Fibroblast of mammary gland (primary cell): ENCODE measurements at regions not wholly inside any gene's neighbourhood (a gene's known extent, or its start where the extent isn't known, plus 50 kb on each side); places are given as distances from the start of the nearest gene placed in this dataset.

Experiments
- DNase-seq: peaks from one replicate; pipeline ENCODE4 v3.0.0-alpha.2; 2010; ENCODE audit warnings: low read depth
- H3K4me3 ChIP-seq: 2 replicates; pipeline ENCODE4 v1.5.1; 2011; ENCODE audit warnings: low read depth, mild to moderate bottlenecking, low read length, moderate library complexity; ENCODE audit not compliant: control insufficient read depth
- TF ChIP-seq, protein P1 (sequence below): conservative IDR thresholded peaks from 2 replicates; pipeline ENCODE4 v1.5.1; 2011; ENCODE audit warnings: low read depth, low read length, inconsistent platforms; ENCODE audit not compliant: control insufficient read depth, insufficient read depth

DNA sequence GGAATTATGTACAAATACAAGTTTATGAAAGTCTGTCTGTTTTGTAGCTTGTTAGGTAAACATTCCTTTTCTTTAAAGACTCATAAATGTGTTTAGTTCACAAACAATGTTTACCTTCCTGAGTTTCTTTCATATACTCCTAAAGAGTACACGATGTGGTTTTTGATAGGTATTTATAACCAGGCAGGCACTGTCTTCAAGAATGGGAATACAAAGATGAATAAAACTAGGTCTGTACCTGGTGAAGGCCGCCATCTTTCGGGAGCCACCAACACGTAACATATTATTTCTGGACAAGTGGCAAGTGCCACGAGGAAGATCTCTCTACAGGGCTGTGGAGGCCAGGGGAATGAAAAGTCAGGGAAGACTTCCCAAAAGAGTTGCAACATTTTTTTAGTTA, 144.6 kb upstream of the RASSF8 start:
- TF ChIP-seq, protein P1, sequence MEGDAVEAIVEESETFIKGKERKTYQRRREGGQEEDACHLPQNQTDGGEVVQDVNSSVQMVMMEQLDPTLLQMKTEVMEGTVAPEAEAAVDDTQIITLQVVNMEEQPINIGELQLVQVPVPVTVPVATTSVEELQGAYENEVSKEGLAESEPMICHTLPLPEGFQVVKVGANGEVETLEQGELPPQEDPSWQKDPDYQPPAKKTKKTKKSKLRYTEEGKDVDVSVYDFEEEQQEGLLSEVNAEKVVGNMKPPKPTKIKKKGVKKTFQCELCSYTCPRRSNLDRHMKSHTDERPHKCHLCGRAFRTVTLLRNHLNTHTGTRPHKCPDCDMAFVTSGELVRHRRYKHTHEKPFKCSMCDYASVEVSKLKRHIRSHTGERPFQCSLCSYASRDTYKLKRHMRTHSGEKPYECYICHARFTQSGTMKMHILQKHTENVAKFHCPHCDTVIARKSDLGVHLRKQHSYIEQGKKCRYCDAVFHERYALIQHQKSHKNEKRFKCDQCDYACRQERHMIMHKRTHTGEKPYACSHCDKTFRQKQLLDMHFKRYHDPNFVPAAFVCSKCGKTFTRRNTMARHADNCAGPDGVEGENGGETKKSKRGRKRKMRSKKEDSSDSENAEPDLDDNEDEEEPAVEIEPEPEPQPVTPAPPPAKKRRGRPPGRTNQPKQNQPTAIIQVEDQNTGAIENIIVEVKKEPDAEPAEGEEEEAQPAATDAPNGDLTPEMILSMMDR = no peak
- DNase-seq = no peak
- no peak overlapping the region for H3K4me3 ChIP-seq

DNA sequence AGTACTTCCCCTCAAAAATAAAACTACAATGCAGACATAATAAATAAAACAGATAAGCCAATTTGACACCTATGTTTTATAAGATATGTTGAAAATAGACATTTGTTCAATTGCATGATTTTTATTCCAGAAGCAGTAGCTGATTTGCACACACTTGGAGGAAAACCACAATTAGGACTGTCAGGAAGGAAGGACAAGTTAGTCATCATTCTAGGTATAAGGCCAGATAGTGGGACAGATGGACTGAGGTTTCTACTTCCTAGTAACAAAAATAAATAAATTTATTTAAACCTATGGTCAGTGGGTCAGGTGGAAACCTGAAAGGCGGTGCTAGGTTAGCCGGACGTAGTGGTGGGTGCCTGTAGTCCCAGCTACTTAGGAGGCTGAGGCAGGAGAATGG, 141.8 kb upstream of the RASSF8 start:
- TF ChIP-seq, protein P1 = no peak
- DNase-seq = peak; percentile 53
- H3K4me3 ChIP-seq = no peak overlapping the region

DNA sequence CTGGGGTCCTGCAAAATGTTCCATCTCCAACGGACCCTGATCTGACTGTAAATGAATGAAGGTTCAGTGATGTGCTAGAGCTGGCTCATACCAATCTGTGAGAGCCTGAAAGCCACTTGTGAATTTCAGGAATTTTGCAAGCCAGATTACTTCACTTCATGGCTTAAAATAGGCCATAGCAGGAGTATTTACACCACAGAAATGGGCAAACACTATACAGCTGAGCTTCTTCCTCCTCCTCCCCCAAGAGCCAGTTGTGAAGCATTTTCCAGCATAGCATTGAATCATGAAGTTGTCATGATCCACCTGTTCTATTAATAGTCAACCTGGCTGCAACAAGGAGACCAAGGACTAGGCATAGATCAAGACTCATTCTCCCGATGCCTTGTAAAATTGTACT, 141.3 kb upstream of the RASSF8 start:
- no peak for DNase-seq
- TF ChIP-seq, protein P1 = no peak
- H3K4me3 ChIP-seq = no peak overlapping the region

DNA sequence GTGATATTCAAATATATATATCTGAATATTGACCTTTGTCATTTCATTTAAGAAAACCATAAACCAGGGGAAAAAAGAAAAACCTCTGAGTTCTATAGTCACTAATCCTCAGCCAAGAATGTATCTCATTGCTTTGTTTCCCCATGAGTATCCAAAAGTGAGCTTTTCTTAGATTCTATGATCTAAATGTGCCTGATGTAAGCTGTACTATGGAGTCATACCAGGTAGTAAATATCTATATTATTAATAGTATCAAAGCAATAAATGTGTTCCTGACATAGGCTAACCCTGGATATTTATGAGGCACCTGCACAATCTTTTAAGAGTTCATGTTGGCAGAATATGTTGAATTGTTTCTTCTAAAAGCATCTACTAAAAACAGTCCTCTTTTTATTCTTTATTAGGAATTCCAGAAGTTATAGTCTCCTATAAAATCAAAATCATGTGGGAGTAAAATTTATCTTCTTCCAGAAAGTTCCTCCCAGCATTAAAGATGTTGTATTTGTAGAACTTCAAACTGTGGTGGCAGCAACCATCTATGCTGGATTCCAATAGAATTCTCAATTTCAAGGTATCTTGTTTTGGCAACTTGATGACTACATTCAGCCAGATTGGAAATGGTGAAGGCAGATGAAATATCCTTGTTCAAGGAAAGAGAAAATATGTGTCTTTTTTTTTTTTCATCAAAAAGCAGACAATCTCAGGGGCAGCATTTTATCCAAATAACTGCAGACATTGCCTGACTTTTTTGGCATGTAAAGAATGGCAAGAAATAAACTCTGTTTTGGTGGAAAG, 139.7 kb upstream of the RASSF8 start:
- TF ChIP-seq, protein P1 = no peak
- no peak for DNase-seq
- H3K4me3 ChIP-seq = no peak overlapping the region

DNA sequence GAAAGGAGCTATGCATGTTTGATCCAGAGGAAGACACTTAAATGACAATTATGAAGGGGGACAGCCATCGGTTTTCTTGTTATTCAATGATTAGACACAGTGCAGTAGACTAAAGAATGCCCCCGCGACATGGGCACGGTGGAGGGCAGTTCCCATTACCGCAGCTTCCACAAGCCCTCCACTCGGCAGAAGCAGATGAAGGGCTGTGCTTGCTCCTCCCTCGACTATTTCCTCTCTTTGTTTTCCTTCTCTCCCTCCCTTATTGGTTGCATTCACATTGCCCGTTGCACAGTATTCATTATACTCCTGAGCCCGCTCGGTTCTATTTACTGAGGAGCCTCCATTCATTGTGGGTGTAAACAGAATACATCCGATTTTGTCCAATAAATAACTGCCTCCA, 138.8 kb upstream of the RASSF8 start:
- no peak for DNase-seq
- no peak overlapping the region for H3K4me3 ChIP-seq
- TF ChIP-seq, protein P1 = no peak

DNA sequence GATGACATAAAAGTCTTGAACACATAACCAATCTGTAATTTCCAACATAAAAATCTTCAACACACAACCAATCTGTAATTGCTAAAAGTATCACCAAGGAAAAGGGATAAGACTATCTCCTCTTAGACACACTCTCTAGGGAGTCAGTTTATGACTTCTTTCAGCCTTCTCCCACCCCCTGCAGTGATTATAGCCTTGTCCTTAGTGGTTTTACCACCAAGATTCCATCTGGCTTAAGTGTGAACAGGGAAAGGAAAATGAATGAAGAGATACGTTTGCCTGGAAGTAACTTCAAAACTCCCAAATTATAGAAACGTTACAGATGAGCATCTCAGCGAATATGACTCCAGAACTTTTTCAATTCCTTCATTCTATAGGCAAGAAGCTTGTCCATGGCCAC, 136.2 kb upstream of the RASSF8 start:
- no peak overlapping the region for H3K4me3 ChIP-seq
- DNase-seq = no peak
- TF ChIP-seq, protein P1 = no peak

DNA sequence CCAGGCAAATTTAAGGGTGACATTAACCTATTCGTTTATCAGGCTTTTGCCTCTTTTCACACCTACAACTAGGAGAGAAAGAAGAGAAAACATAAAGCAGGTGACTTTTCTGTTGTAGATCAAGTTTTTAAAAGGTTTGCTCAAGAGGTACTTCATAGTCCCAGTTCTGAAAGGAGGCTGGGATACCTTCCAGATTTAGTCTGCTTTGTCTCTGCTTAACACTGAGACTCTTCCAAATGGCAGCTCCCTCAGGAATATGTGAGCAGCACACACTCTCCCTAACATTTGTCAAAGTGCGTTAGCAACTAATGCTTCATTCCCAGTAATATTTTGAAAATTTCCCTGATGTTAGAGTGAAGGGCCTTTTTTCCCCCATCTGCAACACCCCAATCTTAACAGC, 133.7 kb upstream of the RASSF8 start:
- H3K4me3 ChIP-seq = no peak overlapping the region
- DNase-seq = no peak
- TF ChIP-seq, protein P1 = no peak
